GM23338 (cell line): ENCODE measurements at regions not wholly inside any gene's neighbourhood (a gene's known extent, or its start where the extent isn't known, plus 50 kb on each side); places are given as distances from the start of the nearest gene placed in this dataset.
A peak's percentile ranks its signal among the peaks of the same experiment; 100 is the strongest.

ENCODE experiments used
- ATAC-seq: fragments of 200-7000 bp; cut with Tn5 transposase; 3 replicates; pipeline ENCODE4 v1.9.1; 2020
- DNase-seq: peaks from one replicate; pipeline ENCODE4 v3.0.0-alpha.2; 2015; ENCODE audit warnings: low spot score
- H2AFZ ChIP-seq: fragments of 200-600 bp; sonication (generic); 2 replicates; pipeline ENCODE4 v1.8.0; 2016; ENCODE audit warnings: antibody characterized with exemption, mild to moderate bottlenecking, moderate library complexity
- H3F3A ChIP-seq: fragments of 200-600 bp; sonication (generic); replicated peaks from 2 replicates; pipeline ENCODE4 v1.8.0; 2017; ENCODE audit warnings: antibody characterized with exemption, mixed run types, low read depth
- H3K27ac ChIP-seq: fragments of 200-600 bp; sonication (generic); 2 replicates; pipeline ENCODE4 v1.6.1; 2016; ENCODE audit warnings: low read depth
- H3K27me3 ChIP-seq: fragments of 200-600 bp; sonication (generic); 2 replicates; pipeline ENCODE4 v1.8.0; 2016; ENCODE audit warnings: mild to moderate bottlenecking, mixed run types, moderate library complexity; ENCODE audit not compliant: insufficient read depth
- H3K36me3 ChIP-seq: fragments of 200-600 bp; sonication (generic); 2 replicates; pipeline ENCODE4 v1.8.0; 2016; ENCODE audit warnings: mild to moderate bottlenecking; ENCODE audit not compliant: insufficient read depth
- H3K4me1 ChIP-seq: fragments of 200-600 bp; sonication (generic); 2 replicates; pipeline ENCODE4 v1.8.0; 2016; ENCODE audit warnings: mild to moderate bottlenecking, moderate library complexity; ENCODE audit not compliant: insufficient read depth
- H3K4me2 ChIP-seq: fragments of 200-600 bp; sonication (generic); 2 replicates; pipeline ENCODE4 v1.7.1; 2017; ENCODE audit warnings: mixed run types
- H3K4me3 ChIP-seq: fragments of 200-600 bp; sonication (generic); 2 replicates; pipeline ENCODE4 v1.6.1; 2016; ENCODE audit warnings: mixed run types
- H3K79me2 ChIP-seq: fragments of 200-600 bp; sonication (generic); replicated peaks from 2 replicates; pipeline ENCODE4 v1.8.0; 2017; ENCODE audit warnings: mild to moderate bottlenecking; ENCODE audit not compliant: insufficient read depth
- H3K9me2 ChIP-seq: fragments of 200-600 bp; sonication (generic); 2 replicates; pipeline ENCODE4 v1.8.0; 2017; ENCODE audit not compliant: insufficient read depth
- H4K20me1 ChIP-seq: fragments of 200-600 bp; sonication (generic); replicated peaks from 2 replicates; pipeline ENCODE4 v1.8.0; 2017; ENCODE audit warnings: mild to moderate bottlenecking; ENCODE audit not compliant: insufficient read depth
- H3K27ac Mint-ChIP-seq: 2 replicates; pipeline ENCODE4 v1.8.0; 2020; ENCODE audit warnings: inconsistent platforms, mild to moderate bottlenecking, moderate library complexity, mixed read lengths
- H3K27me3 Mint-ChIP-seq: 3 replicates; pipeline ENCODE4 v1.8.0; 2022; ENCODE audit warnings: low read depth, mild to moderate bottlenecking, moderate library complexity, mixed read lengths, inconsistent platforms; ENCODE audit not compliant: insufficient read depth, poor library complexity
- H3K36me3 Mint-ChIP-seq: 3 replicates; pipeline ENCODE4 v1.8.0; 2021; ENCODE audit warnings: low read depth, mild to moderate bottlenecking, inconsistent platforms, moderate library complexity, mixed read lengths
- H3K4me1 Mint-ChIP-seq: 3 replicates; pipeline ENCODE4 v1.8.0; 2020; ENCODE audit warnings: mild to moderate bottlenecking, inconsistent platforms, mixed read lengths
- H3K4me3 Mint-ChIP-seq: 3 replicates; pipeline ENCODE4 v1.8.0; 2021; ENCODE audit warnings: moderate library complexity, mild to moderate bottlenecking, inconsistent platforms, mixed read lengths
- H3K9me3 Mint-ChIP-seq: 3 replicates; pipeline ENCODE4 v1.8.0; 2020; ENCODE audit warnings: moderate library complexity, mild to moderate bottlenecking, inconsistent platforms, mixed read lengths
- CREB1 ChIP-seq: fragments of 250-450 bp; sonication (Bioruptor Pico); IDR thresholded peaks from 2 replicates; pipeline ENCODE4 v1.5.0; 2020; ENCODE audit warnings: low read depth, mild to moderate bottlenecking, moderate library complexity
- EZH2 ChIP-seq: fragments of 200-600 bp; sonication (generic); IDR thresholded peaks from one replicate; pipeline ENCODE4 v1.8.0; 2017; ENCODE audit warnings: antibody characterized with exemption, mild to moderate bottlenecking, low read depth; ENCODE audit not compliant: unreplicated experiment
- EZH2phosphoT487 ChIP-seq: fragments of 200-600 bp; sonication (generic); IDR thresholded peaks from one replicate; pipeline ENCODE4 v1.8.1; 2018; ENCODE audit warnings: antibody characterized with exemption; ENCODE audit not compliant: unreplicated experiment
- JUNB ChIP-seq: IDR thresholded peaks from one replicate; pipeline ENCODE4 v1.6.1; 2016; ENCODE audit warnings: antibody characterized with exemption; ENCODE audit not compliant: unreplicated experiment
- NANOG ChIP-seq: IDR thresholded peaks from 2 replicates; pipeline ENCODE4 v1.6.1; 2016; ENCODE audit warnings: antibody characterized with exemption, borderline replicate concordance
- POLR2AphosphoS5 ChIP-seq: IDR thresholded peaks from 2 replicates; pipeline ENCODE4 v1.6.1; 2016; ENCODE audit warnings: antibody characterized with exemption, low read depth
- STAT1 ChIP-seq: IDR thresholded peaks from one replicate; pipeline ENCODE4 v1.6.1; 2016; ENCODE audit warnings: antibody characterized with exemption; ENCODE audit not compliant: unreplicated experiment
- ZNF114 ChIP-seq: fragments of 250-450 bp; sonication (Bioruptor Pico); IDR thresholded peaks from 2 replicates; pipeline ENCODE4 v1.5.0; 2020; ENCODE audit warnings: mild to moderate bottlenecking, moderate library complexity
- ZNF331 ChIP-seq: fragments of 250-450 bp; sonication (Bioruptor Pico); IDR thresholded peaks from 2 replicates; pipeline ENCODE4 v1.5.0; 2020; ENCODE audit warnings: low read depth, mild to moderate bottlenecking, moderate library complexity
- TF ChIP-seq, protein P1 (sequence below): IDR thresholded peaks from 2 replicates; pipeline ENCODE4 v1.6.1; 2016; ENCODE audit warnings: antibody characterized with exemption
- TF ChIP-seq, protein P2 (sequence below), 2 experiments: fragments of 200-600 bp in 1 of 2; sonication (generic) in 1 of 2; conservative IDR thresholded peaks; 2 replicates each; pipeline versions ENCODE4 v1.5.1 to v1.6.1; 2016 to 2017; ENCODE audit warnings: antibody characterized with exemption in 2 of 2, low read depth in 2 of 2, mild to moderate bottlenecking in 2 of 2, moderate library complexity in 1 of 2
- TF ChIP-seq, protein P3 (sequence below): fragments of 250-450 bp; sonication (Bioruptor Pico); IDR thresholded peaks from 2 replicates; pipeline ENCODE4 v1.5.0; 2020; ENCODE audit warnings: mild to moderate bottlenecking, moderate library complexity
- TF ChIP-seq, protein P4 (sequence below): IDR thresholded peaks from one replicate; pipeline ENCODE4 v1.6.1; 2018; ENCODE audit warnings: antibody characterized with exemption; ENCODE audit not compliant: unreplicated experiment

DNA sequence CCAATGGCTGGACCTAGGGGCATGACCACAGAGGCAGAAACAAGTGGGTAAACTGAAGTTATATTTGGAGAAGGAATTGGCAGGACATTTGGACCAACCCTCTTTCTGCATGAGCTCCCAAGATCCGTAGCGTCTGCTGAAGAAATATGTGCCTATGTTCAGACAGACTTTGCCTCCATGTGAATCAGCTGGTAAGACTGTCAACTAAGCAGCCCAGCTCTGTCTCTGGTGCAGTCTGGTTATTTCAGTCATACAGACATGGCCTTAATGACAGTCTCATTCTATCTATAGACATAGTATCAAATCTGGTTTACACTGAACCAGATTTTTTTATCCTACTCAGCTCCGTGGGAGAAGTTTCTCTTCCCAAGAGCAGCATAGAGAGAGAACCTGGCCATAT is 63.1 kb upstream of the PBX1 start:
- no peak overlapping the region for H3K4me2 ChIP-seq
- H3K36me3 ChIP-seq, result no peaks in the 10 kb centered on the region
- ATAC-seq (no peak), DNase-seq (no peak)
- H3K9me2 ChIP-seq, result 0 out of 2 replicates have a peak, but pooled peaks cover 5% of the 10 kb centered on the region
- Mint-ChIP-seq H3K27me3 (no peaks in the 10 kb centered on the region), H3K36me3 (peaks cover under 1% of the 10 kb centered on the region; the same call in 1 of the 3 replicates), H3K4me1 (no peaks in the 10 kb centered on the region; the same call in 2 of the 3 replicates), H3K4me3 (no peak overlapping the region), H3K9me3 (peaks cover 2% of the 10 kb centered on the region; the same call in 1 of the 3 replicates), H3K27ac (no peak overlapping the region)
- TF ChIP-seq CREB1 (CRISPR knock-in tag), result no peak
- TF ChIP-seq STAT1, result no peak
- TF ChIP-seq, protein P1, sequence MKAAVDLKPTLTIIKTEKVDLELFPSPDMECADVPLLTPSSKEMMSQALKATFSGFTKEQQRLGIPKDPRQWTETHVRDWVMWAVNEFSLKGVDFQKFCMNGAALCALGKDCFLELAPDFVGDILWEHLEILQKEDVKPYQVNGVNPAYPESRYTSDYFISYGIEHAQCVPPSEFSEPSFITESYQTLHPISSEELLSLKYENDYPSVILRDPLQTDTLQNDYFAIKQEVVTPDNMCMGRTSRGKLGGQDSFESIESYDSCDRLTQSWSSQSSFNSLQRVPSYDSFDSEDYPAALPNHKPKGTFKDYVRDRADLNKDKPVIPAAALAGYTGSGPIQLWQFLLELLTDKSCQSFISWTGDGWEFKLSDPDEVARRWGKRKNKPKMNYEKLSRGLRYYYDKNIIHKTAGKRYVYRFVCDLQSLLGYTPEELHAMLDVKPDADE, result no peak
- TF ChIP-seq, protein P2, sequence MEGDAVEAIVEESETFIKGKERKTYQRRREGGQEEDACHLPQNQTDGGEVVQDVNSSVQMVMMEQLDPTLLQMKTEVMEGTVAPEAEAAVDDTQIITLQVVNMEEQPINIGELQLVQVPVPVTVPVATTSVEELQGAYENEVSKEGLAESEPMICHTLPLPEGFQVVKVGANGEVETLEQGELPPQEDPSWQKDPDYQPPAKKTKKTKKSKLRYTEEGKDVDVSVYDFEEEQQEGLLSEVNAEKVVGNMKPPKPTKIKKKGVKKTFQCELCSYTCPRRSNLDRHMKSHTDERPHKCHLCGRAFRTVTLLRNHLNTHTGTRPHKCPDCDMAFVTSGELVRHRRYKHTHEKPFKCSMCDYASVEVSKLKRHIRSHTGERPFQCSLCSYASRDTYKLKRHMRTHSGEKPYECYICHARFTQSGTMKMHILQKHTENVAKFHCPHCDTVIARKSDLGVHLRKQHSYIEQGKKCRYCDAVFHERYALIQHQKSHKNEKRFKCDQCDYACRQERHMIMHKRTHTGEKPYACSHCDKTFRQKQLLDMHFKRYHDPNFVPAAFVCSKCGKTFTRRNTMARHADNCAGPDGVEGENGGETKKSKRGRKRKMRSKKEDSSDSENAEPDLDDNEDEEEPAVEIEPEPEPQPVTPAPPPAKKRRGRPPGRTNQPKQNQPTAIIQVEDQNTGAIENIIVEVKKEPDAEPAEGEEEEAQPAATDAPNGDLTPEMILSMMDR (conservative IDR thresholded peaks at IDR 0.05; ENCODE audit: low read depth in 2 of 2), result no peak
- TF ChIP-seq, protein P3, sequence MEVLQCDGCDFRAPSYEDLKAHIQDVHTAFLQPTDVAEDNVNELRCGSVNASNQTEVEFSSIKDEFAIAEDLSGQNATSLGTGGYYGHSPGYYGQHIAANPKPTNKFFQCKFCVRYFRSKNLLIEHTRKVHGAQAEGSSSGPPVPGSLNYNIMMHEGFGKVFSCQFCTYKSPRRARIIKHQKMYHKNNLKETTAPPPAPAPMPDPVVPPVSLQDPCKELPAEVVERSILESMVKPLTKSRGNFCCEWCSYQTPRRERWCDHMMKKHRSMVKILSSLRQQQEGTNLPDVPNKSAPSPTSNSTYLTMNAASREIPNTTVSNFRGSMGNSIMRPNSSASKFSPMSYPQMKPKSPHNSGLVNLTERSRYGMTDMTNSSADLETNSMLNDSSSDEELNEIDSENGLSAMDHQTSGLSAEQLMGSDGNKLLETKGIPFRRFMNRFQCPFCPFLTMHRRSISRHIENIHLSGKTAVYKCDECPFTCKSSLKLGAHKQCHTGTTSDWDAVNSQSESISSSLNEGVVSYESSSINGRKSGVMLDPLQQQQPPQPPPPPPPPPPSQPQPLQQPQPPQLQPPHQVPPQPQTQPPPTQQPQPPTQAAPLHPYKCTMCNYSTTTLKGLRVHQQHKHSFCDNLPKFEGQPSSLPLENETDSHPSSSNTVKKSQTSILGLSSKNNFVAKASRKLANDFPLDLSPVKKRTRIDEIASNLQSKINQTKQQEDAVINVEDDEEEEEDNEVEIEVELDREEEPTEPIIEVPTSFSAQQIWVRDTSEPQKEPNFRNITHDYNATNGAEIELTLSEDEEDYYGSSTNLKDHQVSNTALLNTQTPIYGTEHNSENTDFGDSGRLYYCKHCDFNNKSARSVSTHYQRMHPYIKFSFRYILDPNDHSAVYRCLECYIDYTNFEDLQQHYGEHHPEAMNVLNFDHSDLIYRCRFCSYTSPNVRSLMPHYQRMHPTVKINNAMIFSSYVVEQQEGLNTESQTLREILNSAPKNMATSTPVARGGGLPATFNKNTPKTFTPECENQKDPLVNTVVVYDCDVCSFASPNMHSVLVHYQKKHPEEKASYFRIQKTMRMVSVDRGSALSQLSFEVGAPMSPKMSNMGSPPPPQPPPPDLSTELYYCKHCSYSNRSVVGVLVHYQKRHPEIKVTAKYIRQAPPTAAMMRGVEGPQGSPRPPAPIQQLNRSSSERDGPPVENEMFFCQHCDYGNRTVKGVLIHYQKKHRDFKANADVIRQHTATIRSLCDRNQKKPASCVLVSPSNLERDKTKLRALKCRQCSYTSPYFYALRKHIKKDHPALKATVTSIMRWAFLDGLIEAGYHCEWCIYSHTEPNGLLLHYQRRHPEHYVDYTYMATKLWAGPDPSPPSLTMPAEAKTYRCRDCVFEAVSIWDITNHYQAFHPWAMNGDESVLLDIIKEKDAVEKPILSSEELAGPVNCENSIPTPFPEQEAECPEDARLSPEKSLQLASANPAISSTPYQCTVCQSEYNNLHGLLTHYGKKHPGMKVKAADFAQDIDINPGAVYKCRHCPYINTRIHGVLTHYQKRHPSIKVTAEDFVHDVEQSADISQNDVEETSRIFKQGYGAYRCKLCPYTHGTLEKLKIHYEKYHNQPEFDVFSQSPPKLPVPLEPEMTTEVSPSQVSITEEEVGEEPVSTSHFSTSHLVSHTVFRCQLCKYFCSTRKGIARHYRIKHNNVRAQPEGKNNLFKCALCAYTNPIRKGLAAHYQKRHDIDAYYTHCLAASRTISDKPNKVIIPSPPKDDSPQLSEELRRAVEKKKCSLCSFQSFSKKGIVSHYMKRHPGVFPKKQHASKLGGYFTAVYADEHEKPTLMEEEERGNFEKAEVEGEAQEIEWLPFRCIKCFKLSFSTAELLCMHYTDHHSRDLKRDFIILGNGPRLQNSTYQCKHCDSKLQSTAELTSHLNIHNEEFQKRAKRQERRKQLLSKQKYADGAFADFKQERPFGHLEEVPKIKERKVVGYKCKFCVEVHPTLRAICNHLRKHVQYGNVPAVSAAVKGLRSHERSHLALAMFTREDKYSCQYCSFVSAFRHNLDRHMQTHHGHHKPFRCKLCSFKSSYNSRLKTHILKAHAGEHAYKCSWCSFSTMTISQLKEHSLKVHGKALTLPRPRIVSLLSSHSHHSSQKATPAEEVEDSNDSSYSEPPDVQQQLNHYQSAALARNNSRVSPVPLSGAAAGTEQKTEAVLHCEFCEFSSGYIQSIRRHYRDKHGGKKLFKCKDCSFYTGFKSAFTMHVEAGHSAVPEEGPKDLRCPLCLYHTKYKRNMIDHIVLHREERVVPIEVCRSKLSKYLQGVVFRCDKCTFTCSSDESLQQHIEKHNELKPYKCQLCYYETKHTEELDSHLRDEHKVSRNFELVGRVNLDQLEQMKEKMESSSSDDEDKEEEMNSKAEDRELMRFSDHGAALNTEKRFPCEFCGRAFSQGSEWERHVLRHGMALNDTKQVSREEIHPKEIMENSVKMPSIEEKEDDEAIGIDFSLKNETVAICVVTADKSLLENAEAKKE (CRISPR knock-in tag), result no peak
- TF ChIP-seq EZH2, result no peak
- no peak for TF ChIP-seq ZNF331
- TF ChIP-seq ZNF114 (CRISPR knock-in tag), result no peak
- no peak for TF ChIP-seq EZH2phosphoT487
- TF ChIP-seq, protein P4, sequence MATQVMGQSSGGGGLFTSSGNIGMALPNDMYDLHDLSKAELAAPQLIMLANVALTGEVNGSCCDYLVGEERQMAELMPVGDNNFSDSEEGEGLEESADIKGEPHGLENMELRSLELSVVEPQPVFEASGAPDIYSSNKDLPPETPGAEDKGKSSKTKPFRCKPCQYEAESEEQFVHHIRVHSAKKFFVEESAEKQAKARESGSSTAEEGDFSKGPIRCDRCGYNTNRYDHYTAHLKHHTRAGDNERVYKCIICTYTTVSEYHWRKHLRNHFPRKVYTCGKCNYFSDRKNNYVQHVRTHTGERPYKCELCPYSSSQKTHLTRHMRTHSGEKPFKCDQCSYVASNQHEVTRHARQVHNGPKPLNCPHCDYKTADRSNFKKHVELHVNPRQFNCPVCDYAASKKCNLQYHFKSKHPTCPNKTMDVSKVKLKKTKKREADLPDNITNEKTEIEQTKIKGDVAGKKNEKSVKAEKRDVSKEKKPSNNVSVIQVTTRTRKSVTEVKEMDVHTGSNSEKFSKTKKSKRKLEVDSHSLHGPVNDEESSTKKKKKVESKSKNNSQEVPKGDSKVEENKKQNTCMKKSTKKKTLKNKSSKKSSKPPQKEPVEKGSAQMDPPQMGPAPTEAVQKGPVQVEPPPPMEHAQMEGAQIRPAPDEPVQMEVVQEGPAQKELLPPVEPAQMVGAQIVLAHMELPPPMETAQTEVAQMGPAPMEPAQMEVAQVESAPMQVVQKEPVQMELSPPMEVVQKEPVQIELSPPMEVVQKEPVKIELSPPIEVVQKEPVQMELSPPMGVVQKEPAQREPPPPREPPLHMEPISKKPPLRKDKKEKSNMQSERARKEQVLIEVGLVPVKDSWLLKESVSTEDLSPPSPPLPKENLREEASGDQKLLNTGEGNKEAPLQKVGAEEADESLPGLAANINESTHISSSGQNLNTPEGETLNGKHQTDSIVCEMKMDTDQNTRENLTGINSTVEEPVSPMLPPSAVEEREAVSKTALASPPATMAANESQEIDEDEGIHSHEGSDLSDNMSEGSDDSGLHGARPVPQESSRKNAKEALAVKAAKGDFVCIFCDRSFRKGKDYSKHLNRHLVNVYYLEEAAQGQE, result no peak
- no peak for TF ChIP-seq POLR2AphosphoS5
- TF ChIP-seq JUNB, result no peak
- no peak for TF ChIP-seq NANOG
- H3K4me1 ChIP-seq, result no peaks in the 10 kb centered on the region
- no peaks in the 10 kb centered on the region for H4K20me1 ChIP-seq
- H3K4me3 ChIP-seq, result no peak overlapping the region
- no peaks in the 10 kb centered on the region for H3F3A ChIP-seq
- H3K79me2 ChIP-seq, result no peaks in the 10 kb centered on the region
- H3K27me3 ChIP-seq, result no peaks in the 10 kb centered on the region
- H2AFZ ChIP-seq, result 0 out of 2 replicates have a peak overlapping the region, but pooled peaks have one; percentile 10
- H3K27ac ChIP-seq, result no peak overlapping the region
